ENCODE measurements at regions not wholly inside any gene's neighbourhood (a gene's known extent, or its start where the extent isn't known, plus 50 kb on each side); places are given as distances from the start of the nearest gene placed in this dataset.

DNA sequence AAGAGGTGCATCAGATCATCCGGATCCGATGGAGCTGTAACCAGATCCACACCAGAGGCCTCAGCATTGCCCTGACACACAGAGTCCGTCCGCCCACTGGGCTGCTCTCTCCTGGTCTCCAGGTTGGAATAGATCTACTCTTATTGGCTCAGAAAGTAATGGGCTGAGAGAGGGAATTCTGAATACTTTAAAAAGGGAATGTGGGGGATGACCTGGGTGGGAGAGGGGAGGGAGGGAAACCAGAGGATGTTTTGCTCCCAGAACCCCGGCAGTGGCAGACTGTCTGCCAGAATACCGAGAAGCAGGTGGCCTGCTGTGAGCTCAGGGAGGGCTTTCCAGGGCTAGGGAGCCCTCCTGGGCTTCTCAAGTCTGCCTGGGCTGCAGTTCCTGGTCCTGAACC lies 126.5 kb downstream of the ENGASE start:
- DNase-seq: no peak
- Mint-ChIP-seq H3K9me3 (no peaks in the 10 kb centered on the region), H3K27ac (no peak overlapping the region), H3K36me3 (no peaks in the 10 kb centered on the region), H3K4me1 (no peaks in the 10 kb centered on the region), H3K27me3 (peaks cover 6% of the 10 kb centered on the region), H3K4me3 (peak overlapping the region in 1 of 4 donors; percentile 78)
- H3K4me1 ChIP-seq (ENCODE audit: control insufficient read depth, insufficient read depth, low read length, poor library complexity, severe bottlenecking): no peaks in the 10 kb centered on the region
- H3K4me3 ChIP-seq (ENCODE audit: low read depth, low read length): no peak overlapping the region
- no peaks in the 10 kb centered on the region for H3K36me3 ChIP-seq (ENCODE audit: control insufficient read depth, insufficient read depth, low read length)
- H3K27me3 ChIP-seq (ENCODE audit: control insufficient read depth, insufficient read depth, low read length): no peaks in the 10 kb centered on the region
- H3K27ac ChIP-seq (ENCODE audit: insufficient read depth, low read length, poor library complexity, severe bottlenecking): no peak overlapping the region
- no peaks in the 10 kb centered on the region for H3K9me3 ChIP-seq (ENCODE audit: control insufficient read depth in 2 of 2, low read length in 2 of 2)
- ATAC-seq (ENCODE audit: low read depth in 2 of 2): no peak

DNA sequence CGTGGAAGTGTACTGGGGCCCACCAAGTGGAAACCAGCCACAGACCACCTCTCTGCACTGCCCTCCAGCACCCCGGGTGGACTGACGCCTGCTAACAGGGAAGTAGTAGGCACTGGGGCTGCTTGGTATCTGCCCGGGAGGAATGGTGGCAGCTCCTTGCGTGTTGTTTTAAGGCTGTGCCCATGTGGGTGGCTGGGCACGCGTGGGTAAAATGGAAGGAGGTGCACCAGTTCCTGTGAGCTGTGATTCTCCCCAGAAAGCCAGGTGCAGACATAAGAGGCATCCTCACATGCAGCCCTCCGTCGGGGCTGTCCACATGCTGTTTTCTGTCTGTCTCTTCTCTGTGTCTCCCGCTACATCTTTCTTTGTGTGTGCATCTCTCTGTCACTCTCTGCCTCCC lies 122.3 kb downstream of the ENGASE start:
- Mint-ChIP-seq H3K9me3 (peaks cover 0 to 3% (median 0%) of the 10 kb centered on the region in 7 donors), H3K36me3 (no peaks in the 10 kb centered on the region), H3K27me3 (peaks cover 16% of the 10 kb centered on the region), H3K4me3 (no peak overlapping the region), H3K4me1 (no peaks in the 10 kb centered on the region), H3K27ac (no peak overlapping the region)
- Histone ChIP-seq H3K9me3 (ENCODE audit: control insufficient read depth in 2 of 2, low read length in 2 of 2) (no peaks in the 10 kb centered on the region), H3K4me3 (ENCODE audit: low read depth, low read length) (no peak overlapping the region), H3K4me1 (ENCODE audit: control insufficient read depth, insufficient read depth, low read length, poor library complexity, severe bottlenecking) (no peaks in the 10 kb centered on the region), H3K27ac (ENCODE audit: insufficient read depth, low read length, poor library complexity, severe bottlenecking) (no peak overlapping the region), H3K27me3 (ENCODE audit: control insufficient read depth, insufficient read depth, low read length) (no peaks in the 10 kb centered on the region), H3K36me3 (ENCODE audit: control insufficient read depth, insufficient read depth, low read length) (no peaks in the 10 kb centered on the region)
- DNase-seq: no peak
- no peak for ATAC-seq (ENCODE audit: low read depth in 2 of 2)

DNA sequence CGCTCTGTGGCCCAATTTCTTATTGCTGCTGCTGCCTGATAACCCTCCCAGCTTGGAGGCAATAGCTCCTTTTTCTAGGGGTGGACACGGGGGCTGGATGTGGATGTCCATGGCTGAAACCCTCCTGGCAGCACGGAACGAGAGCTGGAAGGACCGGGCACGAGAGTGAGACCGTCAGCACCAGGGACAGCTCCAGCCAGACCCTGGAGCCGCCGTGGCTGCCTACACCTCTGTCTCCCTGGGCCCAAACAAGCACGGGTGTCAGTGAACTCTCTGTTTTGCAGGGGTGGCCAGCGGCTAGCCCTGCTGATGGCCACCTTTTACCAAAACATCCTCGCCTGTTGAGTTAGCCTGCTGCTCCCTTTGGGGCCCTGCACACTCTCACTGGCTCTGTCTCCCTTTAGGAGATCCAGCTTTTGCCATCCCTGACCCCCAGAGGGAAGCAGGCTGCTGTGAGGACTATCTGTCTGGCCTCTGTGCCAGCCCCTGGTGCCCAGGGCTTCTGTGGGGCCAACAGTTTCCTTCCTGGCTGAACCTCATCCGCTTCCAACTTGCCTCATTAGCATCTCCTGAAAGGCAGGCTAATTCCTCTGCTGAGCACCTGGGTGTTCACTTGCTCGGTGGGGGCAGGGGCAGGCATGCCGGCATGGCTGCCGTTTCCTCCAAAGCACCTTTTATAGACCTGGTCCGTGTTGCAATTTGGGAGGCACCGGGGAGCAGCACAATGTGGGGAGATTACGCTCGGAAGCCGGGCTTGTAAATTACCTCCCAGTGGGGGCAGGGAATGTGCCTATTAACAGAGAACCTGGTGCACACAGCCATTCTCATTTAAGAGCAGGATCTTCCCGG lies 118.1 kb downstream of the ENGASE start:
- Mint-ChIP-seq H3K27ac (no peak overlapping the region), H3K27me3 (peaks cover 27% of the 10 kb centered on the region)

DNA sequence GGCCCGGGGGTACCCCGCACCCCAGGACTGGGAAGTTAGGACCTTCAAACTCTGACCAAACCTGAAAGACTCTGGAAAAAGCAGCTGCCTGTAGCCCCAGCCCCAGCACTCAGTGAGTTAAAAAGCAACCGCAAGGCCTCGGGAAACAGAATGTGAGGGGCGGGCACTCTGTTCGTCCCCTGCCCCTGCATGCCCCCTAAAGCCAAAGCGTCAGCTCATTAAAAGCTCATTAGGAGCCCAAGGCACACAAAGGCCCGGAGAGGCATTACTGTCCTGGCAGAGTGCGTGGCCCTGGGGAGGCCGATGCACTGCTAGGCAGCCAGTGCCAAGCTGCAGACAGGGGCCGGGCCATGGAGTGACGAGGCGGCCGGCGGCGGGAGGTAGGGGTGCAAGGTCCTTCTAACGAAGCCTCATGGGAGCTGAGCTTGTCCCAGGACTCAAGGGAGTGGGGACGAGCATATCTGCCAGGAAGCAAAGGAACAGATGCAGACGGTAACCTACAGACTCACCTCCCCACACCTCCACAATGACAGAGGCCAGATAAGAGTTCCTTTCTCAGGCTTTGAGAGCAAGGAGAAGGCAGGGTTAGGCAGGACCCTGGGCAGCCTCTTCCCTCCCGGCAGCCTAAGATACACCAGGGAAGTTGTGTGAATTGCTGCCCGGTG lies 116.8 kb downstream of the ENGASE start:
- Histone ChIP-seq H3K4me3 (ENCODE audit: low read depth, low read length) (no peak overlapping the region), H3K27ac (ENCODE audit: insufficient read depth, low read length, poor library complexity, severe bottlenecking) (no peak overlapping the region), H3K9me3 (ENCODE audit: control insufficient read depth in 2 of 2, low read length in 2 of 2) (no peaks in the 10 kb centered on the region), H3K36me3 (ENCODE audit: control insufficient read depth, insufficient read depth, low read length) (no peaks in the 10 kb centered on the region), H3K27me3 (ENCODE audit: control insufficient read depth, insufficient read depth, low read length) (no peaks in the 10 kb centered on the region), H3K4me1 (ENCODE audit: control insufficient read depth, insufficient read depth, low read length, poor library complexity, severe bottlenecking) (no peaks in the 10 kb centered on the region)
- peaks cover 27% of the 10 kb centered on the region for H3K27me3 Mint-ChIP-seq
- H3K4me3 Mint-ChIP-seq: no peak overlapping the region
- no peak for DNase-seq
- H3K4me1 Mint-ChIP-seq: no peaks in the 10 kb centered on the region
- H3K27ac Mint-ChIP-seq: no peak overlapping the region
- no peak for ATAC-seq (ENCODE audit: low read depth in 2 of 2)
- H3K36me3 Mint-ChIP-seq: no peaks in the 10 kb centered on the region
- peaks cover 0 to 3% (median 0%) of the 10 kb centered on the region in 7 donors for H3K9me3 Mint-ChIP-seq

More for the DNA sequence above, 118.1 kb downstream of the ENGASE start:
- H3K36me3 Mint-ChIP-seq: no peaks in the 10 kb centered on the region
- H3K9me3 Mint-ChIP-seq: peaks cover 0 to 3% (median 0%) of the 10 kb centered on the region in 7 donors
- no peaks in the 10 kb centered on the region for H3K4me1 ChIP-seq (ENCODE audit: control insufficient read depth, insufficient read depth, low read length, poor library complexity, severe bottlenecking)
- H3K4me3 ChIP-seq (ENCODE audit: low read depth, low read length): no peak overlapping the region
- no peak overlapping the region for H3K27ac ChIP-seq (ENCODE audit: insufficient read depth, low read length, poor library complexity, severe bottlenecking)
- no peaks in the 10 kb centered on the region for H3K4me1 Mint-ChIP-seq
- peak in 2 of 3 donors; percentile 2 to 7 for DNase-seq
- H3K4me3 Mint-ChIP-seq: no peak overlapping the region
- H3K36me3 ChIP-seq (ENCODE audit: control insufficient read depth, insufficient read depth, low read length): no peaks in the 10 kb centered on the region
- ATAC-seq (ENCODE audit: low read depth in 2 of 2): no peak
- no peaks in the 10 kb centered on the region for H3K27me3 ChIP-seq (ENCODE audit: control insufficient read depth, insufficient read depth, low read length)
- H3K9me3 ChIP-seq (ENCODE audit: control insufficient read depth in 2 of 2, low read length in 2 of 2): no peaks in the 10 kb centered on the region

DNA sequence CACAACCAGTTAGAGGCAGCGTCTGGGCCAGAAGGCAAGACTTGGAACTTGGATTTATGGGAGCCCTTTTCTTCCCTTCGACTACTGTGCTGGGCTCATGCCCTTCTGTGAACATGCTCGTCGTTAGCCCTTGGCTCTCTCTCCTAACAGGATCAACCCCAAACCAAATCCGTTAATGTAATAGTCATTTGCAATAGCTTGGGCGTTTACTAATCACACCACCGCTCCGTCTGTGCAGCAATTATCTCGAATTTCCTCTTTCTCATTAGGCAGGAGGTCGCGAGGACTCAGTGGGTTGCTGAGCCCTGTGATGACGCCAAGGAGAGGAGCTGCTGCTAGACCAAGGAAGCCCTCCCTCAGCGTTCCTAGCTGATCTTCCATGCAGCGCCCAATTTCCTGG lies 114.7 kb downstream of the ENGASE start:
- H3K27me3 Mint-ChIP-seq: peaks cover 39% of the 10 kb centered on the region

DNA sequence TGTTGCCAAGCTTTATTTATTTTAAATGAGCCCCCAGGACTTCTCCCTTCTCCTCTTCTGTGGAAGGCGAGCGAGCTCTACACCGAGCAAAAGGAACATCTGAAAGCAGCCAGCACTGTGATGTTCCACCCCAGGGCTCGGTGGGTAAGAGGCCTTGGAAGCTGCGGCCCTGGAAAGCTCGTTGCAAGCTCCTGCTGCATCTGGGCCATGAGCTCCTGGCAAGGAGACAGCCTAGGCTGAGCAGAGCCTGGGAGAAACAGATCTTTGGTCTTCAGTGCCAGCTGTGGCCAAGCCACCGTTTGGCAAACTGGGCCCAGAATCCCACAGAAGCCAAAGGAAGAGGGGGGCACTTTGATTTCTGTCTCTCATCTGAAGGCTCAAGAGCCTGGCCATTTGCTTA lies 114.1 kb downstream of the ENGASE start:
- Histone ChIP-seq H3K4me3 (ENCODE audit: low read depth, low read length) (no peak overlapping the region), H3K4me1 (ENCODE audit: control insufficient read depth, insufficient read depth, low read length, poor library complexity, severe bottlenecking) (no peaks in the 10 kb centered on the region), H3K27me3 (ENCODE audit: control insufficient read depth, insufficient read depth, low read length) (no peaks in the 10 kb centered on the region), H3K27ac (ENCODE audit: insufficient read depth, low read length, poor library complexity, severe bottlenecking) (no peak overlapping the region), H3K9me3 (ENCODE audit: control insufficient read depth in 2 of 2, low read length in 2 of 2) (no peaks in the 10 kb centered on the region), H3K36me3 (ENCODE audit: control insufficient read depth, insufficient read depth, low read length) (no peaks in the 10 kb centered on the region)
- H3K27ac Mint-ChIP-seq: no peak overlapping the region
- ATAC-seq (ENCODE audit: low read depth in 2 of 2): no peak
- no peak overlapping the region for H3K4me3 Mint-ChIP-seq
- H3K9me3 Mint-ChIP-seq: no peaks in the 10 kb centered on the region
- H3K4me1 Mint-ChIP-seq: no peaks in the 10 kb centered on the region
- DNase-seq: no peak
- peaks cover 45% of the 10 kb centered on the region for H3K27me3 Mint-ChIP-seq
- H3K36me3 Mint-ChIP-seq: no peaks in the 10 kb centered on the region

More for the DNA sequence above, 114.7 kb downstream of the ENGASE start:
- Histone ChIP-seq H3K27ac (ENCODE audit: insufficient read depth, low read length, poor library complexity, severe bottlenecking) (no peak overlapping the region), H3K9me3 (ENCODE audit: control insufficient read depth in 2 of 2, low read length in 2 of 2) (no peaks in the 10 kb centered on the region), H3K4me1 (ENCODE audit: control insufficient read depth, insufficient read depth, low read length, poor library complexity, severe bottlenecking) (no peaks in the 10 kb centered on the region), H3K27me3 (ENCODE audit: control insufficient read depth, insufficient read depth, low read length) (no peaks in the 10 kb centered on the region), H3K36me3 (ENCODE audit: control insufficient read depth, insufficient read depth, low read length) (no peaks in the 10 kb centered on the region), H3K4me3 (ENCODE audit: low read depth, low read length) (no peak overlapping the region)
- no peaks in the 10 kb centered on the region for H3K36me3 Mint-ChIP-seq
- H3K27ac Mint-ChIP-seq: peak overlapping the region in 1 of 3 donors; percentile 66
- ATAC-seq (ENCODE audit: low read depth in 2 of 2) (no peak), DNase-seq (no peak)
- no peaks in the 10 kb centered on the region for H3K9me3 Mint-ChIP-seq
- no peaks in the 10 kb centered on the region for H3K4me1 Mint-ChIP-seq
- no peak overlapping the region for H3K4me3 Mint-ChIP-seq

DNA sequence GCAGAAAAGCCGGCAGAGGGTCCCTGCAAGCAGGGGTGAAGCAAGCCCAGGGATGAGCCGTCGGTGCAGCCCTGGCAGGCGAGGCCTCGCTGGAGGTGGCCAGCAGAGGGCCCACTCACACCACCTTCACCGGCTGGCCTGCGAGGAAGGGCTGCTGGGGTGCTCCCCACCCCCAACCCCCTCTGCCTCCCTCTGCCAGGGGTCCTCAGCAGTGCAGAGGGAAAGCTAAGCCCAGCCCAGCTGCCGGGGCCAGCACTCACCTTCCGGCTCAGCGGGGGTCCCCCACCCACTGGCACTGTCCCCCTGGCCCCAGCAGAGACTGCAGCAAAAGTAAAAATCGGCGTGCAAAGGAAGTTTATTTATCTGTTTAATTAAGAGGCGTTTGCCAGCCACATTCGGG lies 113.4 kb downstream of the ENGASE start:
- Histone ChIP-seq H3K4me3 (ENCODE audit: low read depth, low read length) (no peak overlapping the region), H3K9me3 (ENCODE audit: control insufficient read depth in 2 of 2, low read length in 2 of 2) (no peaks in the 10 kb centered on the region), H3K27ac (ENCODE audit: insufficient read depth, low read length, poor library complexity, severe bottlenecking) (no peak overlapping the region), H3K36me3 (ENCODE audit: control insufficient read depth, insufficient read depth, low read length) (no peaks in the 10 kb centered on the region), H3K4me1 (ENCODE audit: control insufficient read depth, insufficient read depth, low read length, poor library complexity, severe bottlenecking) (no peaks in the 10 kb centered on the region), H3K27me3 (ENCODE audit: control insufficient read depth, insufficient read depth, low read length) (no peaks in the 10 kb centered on the region)
- no peak for DNase-seq
- no peak for ATAC-seq (ENCODE audit: low read depth in 2 of 2)
- Mint-ChIP-seq H3K27me3 (peaks cover 46% of the 10 kb centered on the region), H3K9me3 (no peaks in the 10 kb centered on the region), H3K27ac (no peak overlapping the region), H3K4me1 (peaks cover 0 to 2% (median 0%) of the 10 kb centered on the region in 4 donors), H3K36me3 (no peaks in the 10 kb centered on the region), H3K4me3 (no peak overlapping the region)

All from CD4-positive, CD25-positive, alpha-beta regulatory T cell (primary cell).